ENCODE measurements at regions not wholly inside any gene's neighbourhood (a gene's known extent, or its start where the extent isn't known, plus 50 kb on each side); places are given as distances from the start of the nearest gene placed in this dataset.

DNA sequence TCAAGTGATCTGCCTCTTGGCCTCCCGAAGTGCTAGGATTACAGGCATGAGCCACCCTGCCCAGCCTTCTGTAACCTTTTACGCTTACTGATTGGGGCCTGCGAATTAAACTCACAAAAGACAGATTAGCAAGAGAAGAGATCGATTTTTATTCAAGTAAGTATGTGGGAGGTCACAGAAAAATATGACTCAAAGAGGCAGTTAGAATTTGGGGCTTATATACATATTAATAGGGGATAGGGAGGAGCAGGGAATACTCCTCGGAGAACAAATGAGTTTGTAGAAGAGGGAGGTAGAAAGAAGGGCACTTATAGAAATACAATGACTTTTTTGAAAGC lies 78.9 kb downstream of the CD24 start:
- Mint-ChIP-seq H3K4me3 (ENCODE audit: low read depth) (no peak overlapping the region), H3K27ac (no peak overlapping the region), H3K9me3 (no peaks in the 10 kb centered on the region), H3K27me3 (ENCODE audit: low read depth) (peaks cover 5% of the 10 kb centered on the region), H3K36me3 (ENCODE audit: low read depth) (no peaks in the 10 kb centered on the region), H3K4me1 (ENCODE audit: low read depth) (no peaks in the 10 kb centered on the region)
- DNase-seq (ENCODE audit: low spot score) = no peak
- intact Hi-C loops (cut with micrococcal nuclease) = no loop called here

GRCh38 chr6:106894978-106895702 lies 79.4 kb downstream of the CD24 start:
- no peak for DNase-seq (ENCODE audit: low spot score)
- Mint-ChIP-seq H3K4me1 (ENCODE audit: low read depth) (no peaks in the 10 kb centered on the region), H3K27me3 (ENCODE audit: low read depth) (peaks cover 6% of the 10 kb centered on the region), H3K36me3 (ENCODE audit: low read depth) (no peaks in the 10 kb centered on the region), H3K27ac (no peak overlapping the region), H3K4me3 (ENCODE audit: low read depth) (no peak overlapping the region), H3K9me3 (no peaks in the 10 kb centered on the region)
- intact Hi-C loops (cut with micrococcal nuclease) = no loop called here

DNA sequence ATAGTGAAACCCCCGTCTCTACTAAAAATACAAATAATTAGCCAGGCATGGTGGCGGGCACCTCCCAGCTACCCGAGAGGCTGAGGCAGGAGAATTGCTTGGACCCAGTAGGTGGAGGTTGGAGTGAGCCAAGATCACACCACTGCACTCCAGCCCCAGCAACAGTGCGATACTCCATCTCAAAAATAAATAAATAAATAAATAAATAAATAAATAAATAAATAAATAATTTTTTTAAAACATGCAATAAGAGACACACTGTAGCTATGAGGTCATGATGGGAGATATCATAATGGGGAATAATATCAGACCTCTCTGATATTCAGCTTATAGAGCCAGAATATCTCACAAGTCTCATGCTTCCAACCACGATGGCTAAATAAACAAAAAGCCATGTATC lies 82.3 kb downstream of the CD24 start:
- Mint-ChIP-seq H3K9me3 (no peaks in the 10 kb centered on the region), H3K4me1 (ENCODE audit: low read depth) (no peaks in the 10 kb centered on the region), H3K27me3 (ENCODE audit: low read depth) (peaks cover 15% of the 10 kb centered on the region), H3K4me3 (ENCODE audit: low read depth) (no peak overlapping the region), H3K36me3 (ENCODE audit: low read depth) (no peaks in the 10 kb centered on the region), H3K27ac (no peak overlapping the region)
- no peak for DNase-seq (ENCODE audit: low spot score)
- intact Hi-C loops (cut with micrococcal nuclease) = no loop called here

- Mint-ChIP-seq H3K9me3 (no peaks in the 10 kb centered on the region), H3K4me3 (ENCODE audit: low read depth) (no peak overlapping the region), H3K27me3 (ENCODE audit: low read depth) (peaks cover 21% of the 10 kb centered on the region), H3K36me3 (ENCODE audit: low read depth) (no peaks in the 10 kb centered on the region), H3K4me1 (ENCODE audit: low read depth) (no peaks in the 10 kb centered on the region), H3K27ac (no peak overlapping the region)
- intact Hi-C loops (cut with micrococcal nuclease) = no loop called here
- no peak for DNase-seq (ENCODE audit: low spot score)
These were observed 84.1 kb downstream of the CD24 start for GRCh38 chr6:106890447-106890846.

GRCh38 chr6:106889692-106890091 lies 84.8 kb downstream of the CD24 start:
- Mint-ChIP-seq H3K4me1 (ENCODE audit: low read depth) (no peaks in the 10 kb centered on the region), H3K36me3 (ENCODE audit: low read depth) (no peaks in the 10 kb centered on the region), H3K27ac (no peak overlapping the region), H3K9me3 (no peaks in the 10 kb centered on the region), H3K4me3 (ENCODE audit: low read depth) (no peak overlapping the region), H3K27me3 (ENCODE audit: low read depth) (peaks cover 21% of the 10 kb centered on the region)
- DNase-seq (ENCODE audit: low spot score) = no peak
- intact Hi-C loops (cut with micrococcal nuclease) = no loop called here

DNA sequence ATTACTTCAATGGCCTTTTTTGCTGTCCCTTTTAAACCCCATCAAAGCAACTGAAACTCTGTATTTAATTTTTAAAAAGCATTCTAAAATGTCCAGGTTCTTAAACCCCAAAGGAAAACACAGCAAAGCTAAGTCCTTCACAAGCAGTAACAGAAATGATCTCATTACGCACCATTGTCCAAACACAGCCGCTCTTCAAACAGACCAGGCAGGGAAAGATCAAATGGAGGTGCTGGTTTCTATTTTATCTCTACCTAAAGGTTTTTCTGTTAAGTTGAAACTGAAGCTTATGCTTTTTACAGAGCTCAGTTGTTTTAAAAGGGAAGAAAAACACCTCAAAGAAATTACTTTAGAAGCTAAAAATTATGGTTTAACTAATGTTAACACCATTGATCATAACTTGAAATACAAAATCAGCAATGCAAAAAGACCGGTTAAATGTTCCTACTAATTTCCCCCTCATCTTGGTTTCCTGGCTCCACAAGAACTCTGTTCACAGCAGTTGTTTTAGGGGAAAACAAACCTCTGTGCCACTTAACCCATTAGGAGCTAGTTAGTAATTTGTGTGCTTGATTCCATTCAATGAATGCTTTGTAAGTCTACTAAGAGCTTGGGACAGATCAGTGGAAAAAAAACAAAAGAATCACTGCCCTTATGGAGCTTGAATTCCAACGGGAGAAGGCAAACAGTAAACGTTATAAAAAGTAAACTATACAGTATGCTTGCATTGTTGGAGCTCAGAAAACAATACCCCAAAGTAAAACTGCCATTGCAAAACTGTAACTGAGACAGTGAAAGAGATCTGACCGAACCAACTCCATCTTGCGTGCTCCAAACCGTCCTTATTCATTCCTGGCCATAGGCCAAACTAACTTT lies 87.4 kb downstream of the CD24 start:
- H3K27ac Mint-ChIP-seq = no peak overlapping the region
- no peaks in the 10 kb centered on the region for H3K9me3 Mint-ChIP-seq
- H3K4me1 Mint-ChIP-seq (ENCODE audit: low read depth) = no peaks in the 10 kb centered on the region
- intact Hi-C loops (cut with micrococcal nuclease) = no loop called here
- peaks cover 23% of the 10 kb centered on the region for H3K27me3 Mint-ChIP-seq (ENCODE audit: low read depth)
- H3K4me3 Mint-ChIP-seq (ENCODE audit: low read depth) = no peak overlapping the region
- no peaks in the 10 kb centered on the region for H3K36me3 Mint-ChIP-seq (ENCODE audit: low read depth)
- no peak for DNase-seq (ENCODE audit: low spot score)

DNA sequence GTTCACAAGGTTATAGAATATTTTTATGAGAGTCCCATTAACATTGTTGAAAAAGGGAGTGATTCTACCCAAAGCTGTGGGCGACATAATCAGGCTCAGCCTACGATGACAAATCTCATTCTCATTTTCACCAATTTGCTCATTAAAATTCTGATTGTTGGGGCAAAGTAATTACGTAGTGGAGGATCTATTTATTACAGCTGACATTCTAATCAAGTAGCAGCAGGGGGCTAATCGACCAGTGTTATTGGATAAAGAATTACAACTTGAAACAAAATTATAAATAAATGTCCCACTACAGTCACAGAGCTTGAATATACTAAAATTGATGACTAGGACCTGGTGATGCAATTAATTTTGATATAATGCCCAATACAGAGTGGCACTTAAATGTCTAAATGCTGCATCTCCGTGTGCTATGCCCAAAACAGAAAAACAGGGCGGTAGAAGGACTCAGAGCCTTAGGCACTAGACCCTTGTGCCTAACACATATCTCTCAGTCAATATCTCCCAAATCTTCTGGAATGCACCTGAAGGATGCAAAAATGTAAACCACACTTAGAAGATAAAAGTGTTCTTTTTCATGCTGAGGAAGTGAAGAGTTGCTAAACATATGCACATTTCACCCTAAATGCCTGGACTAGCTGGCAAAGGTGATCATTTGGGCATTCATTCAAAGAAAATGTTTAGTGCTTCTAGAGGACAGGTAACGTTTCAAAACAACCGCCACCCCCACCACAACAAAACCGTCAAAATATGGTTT lies 88.3 kb downstream of the CD24 start:
- intact Hi-C loops (cut with micrococcal nuclease) = no loop called here
- H3K9me3 Mint-ChIP-seq = no peaks in the 10 kb centered on the region
- no peak overlapping the region for H3K27ac Mint-ChIP-seq
- no peak overlapping the region for H3K4me3 Mint-ChIP-seq (ENCODE audit: low read depth)
- no peaks in the 10 kb centered on the region for H3K4me1 Mint-ChIP-seq (ENCODE audit: low read depth)
- H3K27me3 Mint-ChIP-seq (ENCODE audit: low read depth) = peaks cover 25% of the 10 kb centered on the region
- no peak for DNase-seq (ENCODE audit: low spot score)
- H3K36me3 Mint-ChIP-seq (ENCODE audit: low read depth) = no peaks in the 10 kb centered on the region

GRCh38 chr6:106885679-106886078 lies 88.8 kb downstream of the CD24 start:
- H3K27me3 Mint-ChIP-seq (ENCODE audit: low read depth) = peaks cover 28% of the 10 kb centered on the region
- no peaks in the 10 kb centered on the region for H3K36me3 Mint-ChIP-seq (ENCODE audit: low read depth)
- no peaks in the 10 kb centered on the region for H3K9me3 Mint-ChIP-seq
- no peak for DNase-seq (ENCODE audit: low spot score)
- intact Hi-C loops (cut with micrococcal nuclease) = no loop called here
- H3K27ac Mint-ChIP-seq = no peak overlapping the region
- no peaks in the 10 kb centered on the region for H3K4me1 Mint-ChIP-seq (ENCODE audit: low read depth)
- H3K4me3 Mint-ChIP-seq (ENCODE audit: low read depth) = no peak overlapping the region

DNA sequence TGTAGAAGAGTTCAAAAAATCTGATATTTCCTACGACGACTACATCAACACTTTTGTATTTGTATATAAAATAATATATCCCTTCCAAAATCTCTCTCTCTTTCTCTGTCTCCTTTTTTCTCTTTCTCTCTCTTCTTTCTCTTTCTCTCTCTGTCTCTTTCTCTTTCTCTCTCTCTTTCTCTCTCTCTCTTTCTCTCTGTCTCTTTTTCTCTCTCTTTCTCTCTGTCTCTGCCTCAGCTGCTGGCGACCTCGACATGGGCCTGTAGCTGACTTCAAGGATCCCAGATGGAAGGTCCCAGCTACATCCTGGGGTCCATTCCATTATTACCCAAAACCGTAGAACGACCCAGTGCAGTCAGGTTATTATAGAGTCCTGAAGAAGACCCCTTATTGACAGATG lies 90.0 kb downstream of the CD24 start:
- intact Hi-C loops (cut with micrococcal nuclease) = loop anchor here (5.0 kb wide), 1 partner anchor 437 kb away; no protein-coding TSS in a partner anchor
- Mint-ChIP-seq H3K4me3 (ENCODE audit: low read depth) (no peak overlapping the region), H3K36me3 (ENCODE audit: low read depth) (no peaks in the 10 kb centered on the region), H3K4me1 (ENCODE audit: low read depth) (no peaks in the 10 kb centered on the region), H3K27me3 (ENCODE audit: low read depth) (peaks cover 27% of the 10 kb centered on the region), H3K27ac (no peak overlapping the region), H3K9me3 (no peaks in the 10 kb centered on the region)
- no peak for DNase-seq (ENCODE audit: low spot score)

- intact Hi-C loops (cut with micrococcal nuclease) = loop anchor here (5.0 kb wide), 1 partner anchor 437 kb away; no protein-coding TSS in a partner anchor
- Mint-ChIP-seq H3K36me3 (ENCODE audit: low read depth) (no peaks in the 10 kb centered on the region), H3K4me3 (ENCODE audit: low read depth) (no peak overlapping the region), H3K9me3 (no peaks in the 10 kb centered on the region), H3K27me3 (ENCODE audit: low read depth) (peaks cover 30% of the 10 kb centered on the region), H3K4me1 (ENCODE audit: low read depth) (no peaks in the 10 kb centered on the region), H3K27ac (no peak overlapping the region)
- no peak for DNase-seq (ENCODE audit: low spot score)
These were observed 90.7 kb downstream of the CD24 start for GRCh38 chr6:106883808-106884262.

GRCh38 chr6:106882601-106883518 lies 91.7 kb downstream of the CD24 start:
- Mint-ChIP-seq H3K9me3 (no peaks in the 10 kb centered on the region), H3K4me3 (ENCODE audit: low read depth) (no peak overlapping the region), H3K27me3 (ENCODE audit: low read depth) (peaks cover 27% of the 10 kb centered on the region)

DNA sequence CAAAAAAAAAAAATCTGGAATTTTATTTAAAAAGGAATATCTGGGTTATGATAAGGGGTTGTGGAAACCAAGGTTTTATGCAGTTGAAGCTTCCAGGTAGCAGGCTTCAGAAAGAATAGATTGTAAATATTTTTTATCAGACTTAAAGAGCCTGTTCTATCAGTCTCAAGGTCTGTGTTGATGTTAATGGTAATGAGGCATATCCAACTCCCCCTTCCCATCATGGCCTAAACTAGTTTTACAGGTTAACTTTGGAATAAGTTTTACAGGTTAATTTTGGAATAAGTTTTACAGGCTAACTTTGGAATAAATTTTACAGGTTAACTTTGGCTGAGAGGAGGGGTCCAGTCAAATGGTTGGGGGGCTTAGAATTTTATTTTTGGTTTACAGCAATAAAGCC lies 92.4 kb downstream of the CD24 start:
- no peak for DNase-seq (ENCODE audit: low spot score)
- H3K36me3 Mint-ChIP-seq (ENCODE audit: low read depth) = no peaks in the 10 kb centered on the region

More at GRCh38 chr6:106882601-106883518, 91.7 kb downstream of the CD24 start:
- H3K36me3 Mint-ChIP-seq (ENCODE audit: low read depth) = no peaks in the 10 kb centered on the region
- no peak for DNase-seq (ENCODE audit: low spot score)
- H3K4me1 Mint-ChIP-seq (ENCODE audit: low read depth) = no peaks in the 10 kb centered on the region
- intact Hi-C loops (cut with micrococcal nuclease) = loop anchor here (5.0 kb wide), 1 partner anchor 436 kb away; no protein-coding TSS in a partner anchor
- no peak overlapping the region for H3K27ac Mint-ChIP-seq

More for the DNA sequence above, 92.4 kb downstream of the CD24 start:
- Mint-ChIP-seq H3K4me1 (ENCODE audit: low read depth) (no peaks in the 10 kb centered on the region), H3K27ac (no peak overlapping the region), H3K9me3 (no peaks in the 10 kb centered on the region), H3K4me3 (ENCODE audit: low read depth) (no peak overlapping the region), H3K27me3 (ENCODE audit: low read depth) (peaks cover 25% of the 10 kb centered on the region)
- intact Hi-C loops (cut with micrococcal nuclease) = loop anchor here (5.0 kb wide), 1 partner anchor 435 kb away; no protein-coding TSS in a partner anchor
